IMR-90 (cell line): ENCODE measurements at regions not wholly inside any gene's neighbourhood (a gene's known extent, or its start where the extent isn't known, plus 50 kb on each side); places are given as distances from the start of the nearest gene placed in this dataset.

Source experiments
- ATAC-seq: fragments of 200-7000 bp; cut with Tn5 transposase; 2 replicates; pipeline ENCODE4 v1.9.1; 2020; ENCODE audit warnings: low read depth, mild to moderate bottlenecking, moderate library complexity
- BruUV-seq: library from RNA; stranded (reverse); fragments of 400-500 nt; replicated peaks from 2 replicates; lab custom pipeline; 2021; lab: Mats Ljungman, UMichigan
- CTCF ChIA-PET: fragments of 300-600 bp; formaldehyde crosslinking; extraction: SDS; loops from one replicate; lab custom pipeline; 2021; ENCODE audit warnings: antibody characterized with exemption; lab: Yijun Ruan, JAX
- POLR2A ChIA-PET: fragments of 300-600 bp; sonication (Branson Sonifier 250); formaldehyde crosslinking; loops from one replicate; lab custom pipeline; 2022; ENCODE audit warnings: antibody characterized with exemption; ENCODE audit not compliant: unreplicated experiment; lab: Charles Lee
- DNase-seq: peaks from one replicate; pipeline ENCODE4 v3.0.0; 2013
- H2AFZ ChIP-seq: replicated peaks from 2 replicates; pipeline ENCODE3; 2013; ENCODE audit warnings: low read length, mild to moderate bottlenecking; ENCODE audit not compliant: poor library complexity
- H2AK5ac ChIP-seq: 2 replicates; pipeline ENCODE4 v1.6.1; 2013; ENCODE audit warnings: low read depth, low read length, inconsistent platforms
- H2AK9ac ChIP-seq: replicated peaks from 2 replicates; pipeline ENCODE3; 2013; ENCODE audit warnings: mild to moderate bottlenecking, low read depth, low read length, moderate library complexity; ENCODE audit not compliant: poor library complexity
- H2BK120ac ChIP-seq: 2 replicates; pipeline ENCODE4 v1.6.1; 2013; ENCODE audit warnings: low read depth, low read length, inconsistent platforms
- H2BK15ac ChIP-seq: 3 replicates; pipeline ENCODE4 v1.6.1; 2013; ENCODE audit warnings: low read depth, low read length, inconsistent platforms
- H2BK20ac ChIP-seq: 2 replicates; pipeline ENCODE4 v1.6.1; 2013; ENCODE audit warnings: low read depth, mild to moderate bottlenecking, inconsistent platforms, low read length, moderate library complexity
- H2BK5ac ChIP-seq: 2 replicates; pipeline ENCODE4 v1.6.1; 2013; ENCODE audit warnings: mild to moderate bottlenecking, low read depth, low read length, inconsistent platforms; ENCODE audit not compliant: poor library complexity, severe bottlenecking
- H3K14ac ChIP-seq: replicated peaks from 2 replicates; pipeline ENCODE4 v1.6.1; 2013; ENCODE audit warnings: low read depth, low read length, inconsistent platforms
- H3K18ac ChIP-seq: 2 replicates; pipeline ENCODE4 v1.6.1; 2013; ENCODE audit warnings: low read depth, low read length, control low read depth
- H3K23ac ChIP-seq: 2 replicates; pipeline ENCODE4 v1.6.1; 2013; ENCODE audit warnings: low read depth, low read length, inconsistent platforms
- H3K27ac ChIP-seq: 2 replicates; pipeline ENCODE4 v1.5.1; 2013; ENCODE audit warnings: mild to moderate bottlenecking, control low read depth, low read length; ENCODE audit not compliant: insufficient read depth
- H3K27me3 ChIP-seq: 2 replicates; pipeline ENCODE4 v1.6.1; 2013; ENCODE audit warnings: low read length; ENCODE audit not compliant: control insufficient read depth, insufficient read depth
- H3K36me3 ChIP-seq: 2 replicates; pipeline ENCODE4 v1.6.1; 2013; ENCODE audit warnings: low read length, mixed read lengths; ENCODE audit not compliant: control insufficient read depth, insufficient read depth
- H3K4ac ChIP-seq: 2 replicates; pipeline ENCODE4 v1.6.1; 2013; ENCODE audit warnings: low read depth, low read length, inconsistent platforms
- H3K4me1 ChIP-seq: 2 replicates; pipeline ENCODE4 v1.6.1; 2013; ENCODE audit warnings: low read length, mixed read lengths; ENCODE audit not compliant: control insufficient read depth, insufficient read depth
- H3K4me2 ChIP-seq: 2 replicates; pipeline ENCODE4 v1.6.1; 2013; ENCODE audit warnings: low read depth, mild to moderate bottlenecking, control low read depth, low read length, moderate library complexity
- H3K4me3 ChIP-seq: 2 replicates; pipeline ENCODE4 v1.5.1; 2013; ENCODE audit warnings: low read depth, mild to moderate bottlenecking, control low read depth, low read length, moderate library complexity; ENCODE audit not compliant: insufficient read depth
- H3K56ac ChIP-seq: 2 replicates; pipeline ENCODE4 v1.6.1; 2013; ENCODE audit warnings: low read length, inconsistent platforms; ENCODE audit not compliant: insufficient read depth; ENCODE audit errors: extremely low read depth
- H3K79me1 ChIP-seq, 2 experiments: 2 replicates each; pipeline ENCODE4 v1.6.1; 2013; ENCODE audit warnings: low read length in 2 of 2, inconsistent platforms in 1 of 2, low read depth in 1 of 2
- H3K9ac ChIP-seq: 2 replicates; pipeline ENCODE4 v1.6.1; 2013; ENCODE audit warnings: low read depth, low read length, control low read depth
- H3K9me1 ChIP-seq: 2 replicates; pipeline ENCODE4 v1.6.1; 2013; ENCODE audit warnings: low read length, inconsistent platforms; ENCODE audit not compliant: insufficient read depth
- H3K9me3 ChIP-seq: 2 replicates; pipeline ENCODE4 v1.6.1; 2013; ENCODE audit warnings: low read length; ENCODE audit not compliant: control insufficient read depth, insufficient read depth
- H4K20me1 ChIP-seq: 2 replicates; pipeline ENCODE4 v1.6.1; 2013; ENCODE audit warnings: low read length, inconsistent platforms; ENCODE audit not compliant: insufficient read depth
- H4K5ac ChIP-seq: 2 replicates; pipeline ENCODE4 v1.6.1; 2013; ENCODE audit warnings: mild to moderate bottlenecking, low read depth, low read length, control low read depth
- H4K8ac ChIP-seq, 2 experiments: 2 replicates each; pipeline ENCODE4 v1.6.1; 2013; ENCODE audit warnings: low read depth in 2 of 2, low read length in 2 of 2, control low read depth in 1 of 2, inconsistent platforms in 1 of 2
- H4K91ac ChIP-seq: 2 replicates; pipeline ENCODE4 v1.6.1; 2013; ENCODE audit warnings: low read depth, low read length, inconsistent platforms; ENCODE audit not compliant: insufficient read depth
- BHLHE40 ChIP-seq: fragments of 150-350 bp; IDR thresholded peaks from 2 replicates; pipeline ENCODE4 v1.6.1; 2016; ENCODE audit warnings: mild to moderate bottlenecking, low read depth, low read length
- CEBPB ChIP-seq: IDR thresholded peaks from 2 replicates; pipeline ENCODE4 v1.6.1; 2012; ENCODE audit warnings: low read depth, low read length, improper control_type of control experiment
- CHD1 ChIP-seq: IDR thresholded peaks from 2 replicates; pipeline ENCODE4 v1.6.1; 2012; ENCODE audit warnings: low read depth, low read length, improper control_type of control experiment
- CTCF ChIP-seq: conservative IDR thresholded peaks from 2 replicates; pipeline ENCODE4 v1.5.1; 2012; ENCODE audit warnings: mild to moderate bottlenecking, low read depth, low read length, improper control_type of control experiment
- ELK1 ChIP-seq: fragments of 150-350 bp; IDR thresholded peaks from 2 replicates; pipeline ENCODE4 v1.6.1; 2016; ENCODE audit warnings: low read depth, mild to moderate bottlenecking, low read length, moderate library complexity, borderline replicate concordance
- FOS ChIP-seq: fragments of 150-350 bp; IDR thresholded peaks from 2 replicates; pipeline ENCODE4 v1.6.1; 2016; ENCODE audit warnings: low read depth, low read length
- MAFK ChIP-seq: IDR thresholded peaks from 2 replicates; pipeline ENCODE4 v1.6.1; 2012; ENCODE audit warnings: low read depth, low read length, improper control_type of control experiment
- MAZ ChIP-seq: IDR thresholded peaks from 2 replicates; pipeline ENCODE4 v1.6.1; 2012; ENCODE audit warnings: low read depth, mild to moderate bottlenecking, low read length, improper control_type of control experiment, moderate library complexity, borderline replicate concordance
- MXI1 ChIP-seq: IDR thresholded peaks from 2 replicates; pipeline ENCODE4 v1.6.1; 2012; ENCODE audit warnings: low read depth, mild to moderate bottlenecking, low read length, moderate library complexity, borderline replicate concordance
- NFE2L2 ChIP-seq: fragments of 150-350 bp; IDR thresholded peaks from 2 replicates; pipeline ENCODE4 v1.6.1; 2016; ENCODE audit warnings: low read depth, mild to moderate bottlenecking, low read length
- POLR2A ChIP-seq: IDR thresholded peaks from 2 replicates; pipeline ENCODE4 v1.6.1; 2012; ENCODE audit warnings: mild to moderate bottlenecking, low read depth, low read length
- RAD21 ChIP-seq: IDR thresholded peaks from 2 replicates; pipeline ENCODE4 v1.6.1; 2012; ENCODE audit warnings: low read length, improper control_type of control experiment
- RCOR1 ChIP-seq: IDR thresholded peaks from 2 replicates; pipeline ENCODE4 v1.6.1; 2012; ENCODE audit warnings: mild to moderate bottlenecking, low read length, improper control_type of control experiment; ENCODE audit not compliant: insufficient replicate concordance
- RFX5 ChIP-seq: IDR thresholded peaks from 2 replicates; pipeline ENCODE4 v1.8.0; 2012; ENCODE audit warnings: low read depth, mild to moderate bottlenecking, low read length, moderate library complexity
- SMC3 ChIP-seq: fragments of 150-350 bp; IDR thresholded peaks from 2 replicates; pipeline ENCODE4 v1.6.1; 2016; ENCODE audit warnings: low read depth, mild to moderate bottlenecking, antibody characterized with exemption, low read length, moderate library complexity
- USF2 ChIP-seq: fragments of 150-350 bp; IDR thresholded peaks from 2 replicates; pipeline ENCODE4 v1.6.1; 2017; ENCODE audit warnings: mild to moderate bottlenecking, antibody characterized with exemption, low read length, low read depth
- WGBS, 2 experiments: methylation state at CpG; one replicate each; pipeline versions ENCODE4 v1.1.5 to v1.1.7; 2013; ENCODE audit warnings: missing lambda C conversion rate in 2 of 2; ENCODE audit not compliant: insufficient read length in 1 of 2; ENCODE audit errors: extremely low coverage in 2 of 2; 5-methylcytosine and 5-hydroxymethylcytosine counted together
- dilution Hi-C: fragments of 300-500 bp; cut with HindIII; formaldehyde crosslinking; loops from one replicate; pipeline ENCODE4 v1.14.3; 2018; ENCODE audit warnings: low sequenced_read_pairs; ENCODE audit not compliant: unreplicated experiment
- in situ Hi-C: fragments of 300-500 bp; cut with MboI; formaldehyde crosslinking; loops from 3 replicates; pipeline ENCODE4 v1.14.3; 2019; ENCODE audit warnings: low sequenced_read_pairs, inconsistent platforms, mixed read lengths
- intact Hi-C: fragments of 100-400 bp; cut with micrococcal nuclease; formaldehyde crosslinking; loops from 2 replicates; pipeline ENCODE4 v1.10.0; 2022

GRCh38 chr5:154110107-154110453, 71.3 kb downstream of the MFAP3 start:
- ChIA-PET CTCF (no interaction called here), POLR2A (no interaction called here)
- Histone ChIP-seq H3K79me1 (no peaks in the 10 kb centered on the region), H4K91ac (no peak overlapping the region), H3K9ac (no peak overlapping the region), H4K8ac (no peak overlapping the region), H3K4me1 (no peaks in the 10 kb centered on the region), H2AFZ (no peak overlapping the region), H3K27ac (no peak overlapping the region), H2AK9ac (no peak overlapping the region), H2BK15ac (no peak overlapping the region), H3K27me3 (peaks cover 4% of the 10 kb centered on the region), H3K9me1 (no peaks in the 10 kb centered on the region; the same call in 1 of the 2 replicates), H3K36me3 (no peaks in the 10 kb centered on the region), H3K4ac (no peak overlapping the region), H3K23ac (no peak overlapping the region), H4K5ac (no peak overlapping the region), H3K4me2 (no peak overlapping the region), H2BK120ac (no peak overlapping the region), H2AK5ac (no peak overlapping the region), H2BK5ac (no peak overlapping the region), H3K4me3 (no peak overlapping the region), H3K18ac (no peak overlapping the region), H3K9me3 (no peaks in the 10 kb centered on the region), H3K14ac (no peak overlapping the region), H3K56ac (no peak overlapping the region), H4K20me1 (no peaks in the 10 kb centered on the region), H2BK20ac (no peak overlapping the region)
- dilution Hi-C loops, result no loop called here
- ATAC-seq (no peak), DNase-seq (no peak)
- WGBS, 2 experiments, result no CpG with 5 or more reads among the region's 1 CpG
- intact Hi-C loops, result no loop called here
- no TSS peak for BruUV-seq
- in situ Hi-C loops, result no loop called here
- TF ChIP-seq MXI1 (no peak), BHLHE40 (no peak), RCOR1 (no peak), USF2 (no peak), CHD1 (no peak), RAD21 (no peak), SMC3 (no peak), POLR2A (no peak), FOS (no peak), MAZ (no peak), NFE2L2 (no peak), MAFK (no peak), CTCF (no peak), CEBPB (no peak), ELK1 (no peak), RFX5 (no peak)
